ENCODE measurements at regions not wholly inside any gene's neighbourhood (a gene's known extent, or its start where the extent isn't known, plus 50 kb on each side); places are given as distances from the start of the nearest gene placed in this dataset.

DNA sequence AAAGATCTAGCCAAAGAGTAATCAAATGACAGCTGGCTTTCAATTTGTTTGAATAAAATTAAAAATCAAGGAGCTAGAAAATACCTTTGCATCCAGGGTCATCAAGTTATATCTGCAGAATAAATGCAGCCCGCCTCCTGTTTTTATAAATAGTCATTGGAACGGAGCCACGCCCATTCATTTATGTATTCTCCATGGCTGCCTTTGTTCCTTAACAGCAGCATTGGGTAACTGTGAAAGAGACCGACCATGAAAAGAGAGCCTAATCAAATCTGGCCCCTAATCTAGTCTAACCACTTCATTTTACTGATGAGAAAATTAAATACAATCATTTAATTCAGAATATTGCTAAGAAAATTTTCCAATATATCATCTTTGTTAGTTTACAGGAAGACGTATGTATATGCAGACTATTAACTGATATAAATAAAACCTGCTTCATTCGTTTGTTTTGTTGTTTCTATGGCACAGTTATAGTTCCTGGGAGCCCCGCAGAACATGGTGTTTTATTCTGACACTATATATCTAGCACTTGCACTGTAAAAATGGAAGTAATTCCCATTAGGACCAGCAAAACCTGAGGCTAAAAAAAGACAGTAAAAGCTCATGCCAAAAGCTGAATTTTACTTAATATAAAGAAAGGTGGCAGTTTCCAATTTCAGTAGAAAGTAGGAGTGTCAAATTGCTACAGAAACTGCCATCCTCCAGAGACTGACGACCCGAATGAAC lies 111.8 kb upstream of the PALMD start:
- ATAC-seq (no peak), DNase-seq (no peak)
- Histone ChIP-seq H3K4me3 (no peak overlapping the region), H3K36me3 (no peaks in the 10 kb centered on the region), H3K9me3 (no peaks in the 10 kb centered on the region), H3K27ac (no peak overlapping the region), H3K4me1 (no peaks in the 10 kb centered on the region), H3K27me3 (ENCODE audit: low read depth) (no peaks in the 10 kb centered on the region)
- TF ChIP-seq, protein P1, sequence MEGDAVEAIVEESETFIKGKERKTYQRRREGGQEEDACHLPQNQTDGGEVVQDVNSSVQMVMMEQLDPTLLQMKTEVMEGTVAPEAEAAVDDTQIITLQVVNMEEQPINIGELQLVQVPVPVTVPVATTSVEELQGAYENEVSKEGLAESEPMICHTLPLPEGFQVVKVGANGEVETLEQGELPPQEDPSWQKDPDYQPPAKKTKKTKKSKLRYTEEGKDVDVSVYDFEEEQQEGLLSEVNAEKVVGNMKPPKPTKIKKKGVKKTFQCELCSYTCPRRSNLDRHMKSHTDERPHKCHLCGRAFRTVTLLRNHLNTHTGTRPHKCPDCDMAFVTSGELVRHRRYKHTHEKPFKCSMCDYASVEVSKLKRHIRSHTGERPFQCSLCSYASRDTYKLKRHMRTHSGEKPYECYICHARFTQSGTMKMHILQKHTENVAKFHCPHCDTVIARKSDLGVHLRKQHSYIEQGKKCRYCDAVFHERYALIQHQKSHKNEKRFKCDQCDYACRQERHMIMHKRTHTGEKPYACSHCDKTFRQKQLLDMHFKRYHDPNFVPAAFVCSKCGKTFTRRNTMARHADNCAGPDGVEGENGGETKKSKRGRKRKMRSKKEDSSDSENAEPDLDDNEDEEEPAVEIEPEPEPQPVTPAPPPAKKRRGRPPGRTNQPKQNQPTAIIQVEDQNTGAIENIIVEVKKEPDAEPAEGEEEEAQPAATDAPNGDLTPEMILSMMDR (IDR thresholded peaks at IDR 0.05): no peak
- intact Hi-C loops (cut with DNase I): no loop called here

DNA sequence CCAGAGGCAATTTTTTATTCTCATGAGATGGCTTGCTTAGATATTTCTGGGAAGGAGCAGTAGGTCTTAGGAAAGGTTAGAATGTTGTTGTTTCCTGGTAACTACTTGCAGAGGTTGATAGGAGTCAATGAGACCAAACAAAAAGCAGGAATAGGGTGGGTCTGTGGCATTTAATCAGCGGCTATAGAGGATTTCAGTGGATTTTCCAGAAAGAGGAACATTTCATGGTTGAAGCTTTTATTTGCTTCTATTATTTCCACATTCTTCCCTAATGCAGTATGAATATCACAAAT lies 111.3 kb upstream of the PALMD start:
- TF ChIP-seq, protein P1 (IDR thresholded peaks at IDR 0.05): no peak
- no peaks in the 10 kb centered on the region for H3K9me3 ChIP-seq
- intact Hi-C loops (cut with DNase I): no loop called here
- H3K4me1 ChIP-seq: no peaks in the 10 kb centered on the region
- DNase-seq: no peak
- no peak for ATAC-seq
- no peak overlapping the region for H3K27ac ChIP-seq
- no peaks in the 10 kb centered on the region for H3K27me3 ChIP-seq (ENCODE audit: low read depth)
- H3K36me3 ChIP-seq: no peaks in the 10 kb centered on the region
- no peak overlapping the region for H3K4me3 ChIP-seq

DNA sequence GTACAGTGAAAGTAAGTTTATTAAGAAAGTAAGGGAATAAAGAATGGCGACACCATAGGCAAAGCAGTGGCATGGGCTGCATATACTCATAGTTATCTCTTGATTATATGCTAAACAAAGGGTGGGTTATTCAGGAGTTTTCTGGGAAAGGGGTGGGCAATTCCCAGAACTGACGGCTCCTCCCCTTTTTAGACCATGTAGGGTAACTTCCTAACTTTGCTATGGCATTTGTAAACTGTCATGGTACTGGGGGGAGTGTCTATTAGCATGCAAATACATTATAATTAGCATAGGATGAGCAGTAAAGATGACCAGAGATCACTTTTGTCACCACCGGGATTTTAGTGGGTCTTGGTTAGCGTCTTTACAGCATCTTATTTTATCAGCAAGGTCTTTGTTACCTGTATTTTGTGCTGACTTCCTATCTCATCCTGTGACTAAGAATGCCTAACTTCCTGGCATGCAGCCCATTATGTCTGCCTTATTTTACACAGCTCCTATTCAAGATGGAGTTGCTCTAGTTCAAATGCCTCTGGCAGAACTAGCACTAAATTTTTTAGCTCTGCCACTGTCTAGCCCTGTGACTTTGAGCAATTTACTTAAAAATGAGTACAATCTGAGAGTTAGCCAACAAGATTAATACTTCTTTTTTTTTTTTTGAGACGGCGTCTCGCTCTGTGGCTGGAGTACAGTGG lies 110.3 kb upstream of the PALMD start:
- Histone ChIP-seq H3K27ac (no peak overlapping the region), H3K4me1 (no peaks in the 10 kb centered on the region), H3K4me3 (no peak overlapping the region), H3K27me3 (ENCODE audit: low read depth) (no peaks in the 10 kb centered on the region), H3K9me3 (no peaks in the 10 kb centered on the region), H3K36me3 (no peaks in the 10 kb centered on the region)
- DNase-seq: no peak
- no peak for ATAC-seq
- intact Hi-C loops (cut with DNase I): no loop called here
- TF ChIP-seq, protein P1 (IDR thresholded peaks at IDR 0.05): no peak

DNA sequence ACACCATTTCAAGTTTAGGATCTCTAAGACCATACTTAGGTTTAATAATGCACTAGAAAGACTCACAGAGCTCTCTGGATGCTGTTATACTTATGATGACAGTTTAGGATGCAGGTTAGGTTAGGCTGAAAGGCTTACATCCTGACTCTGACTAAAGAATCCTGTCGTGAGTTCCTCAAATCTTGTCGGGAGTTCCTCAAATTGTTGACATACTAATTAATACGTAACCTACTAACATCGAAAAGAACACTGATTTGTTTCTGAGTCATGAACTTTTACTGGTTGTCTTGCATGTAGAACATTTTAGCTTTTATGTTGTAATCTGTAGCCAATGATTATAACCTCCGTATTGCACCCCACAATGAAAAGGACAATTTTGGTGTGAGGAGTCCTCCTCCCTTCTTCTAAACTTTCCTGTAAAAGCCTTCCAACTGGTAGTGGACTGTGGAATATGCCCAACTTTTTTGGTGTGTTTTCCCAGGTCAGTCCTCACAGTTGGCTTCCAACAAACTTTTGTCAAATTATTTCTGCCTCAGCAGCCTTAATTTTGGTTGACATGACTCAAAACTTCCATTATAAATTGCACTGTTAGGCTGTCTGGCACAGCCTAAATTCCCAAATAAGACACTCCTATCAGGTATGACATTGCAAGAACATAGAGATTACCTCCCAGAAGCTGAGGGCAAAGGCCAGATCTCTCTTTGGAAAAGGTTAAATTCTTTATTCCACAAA lies 107.9 kb upstream of the PALMD start:
- no peak overlapping the region for H3K27ac ChIP-seq
- no peaks in the 10 kb centered on the region for H3K4me1 ChIP-seq
- no peak overlapping the region for H3K4me3 ChIP-seq
- no peak for DNase-seq
- TF ChIP-seq, protein P1 (IDR thresholded peaks at IDR 0.05): no peak
- intact Hi-C loops (cut with DNase I): no loop called here
- no peak for ATAC-seq
- no peaks in the 10 kb centered on the region for H3K36me3 ChIP-seq
- no peaks in the 10 kb centered on the region for H3K27me3 ChIP-seq (ENCODE audit: low read depth)
- H3K9me3 ChIP-seq: no peaks in the 10 kb centered on the region

DNA sequence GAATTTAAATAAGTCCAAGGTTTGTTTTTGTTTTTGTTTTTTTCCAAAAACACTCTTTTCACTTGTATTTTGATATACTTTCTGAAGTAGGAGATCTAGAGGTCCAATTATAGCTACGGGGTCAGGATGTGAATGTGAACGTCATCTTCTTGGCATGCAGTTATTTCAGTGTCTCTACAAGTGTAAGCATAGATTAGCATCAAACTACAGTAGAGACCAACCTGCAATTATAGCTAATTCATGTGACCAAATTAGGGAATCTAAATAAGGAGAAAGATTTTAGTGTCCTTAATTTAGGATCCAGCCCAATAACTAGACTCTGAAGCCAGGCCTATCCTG lies 107.3 kb upstream of the PALMD start:
- H3K4me3 ChIP-seq: no peak overlapping the region
- H3K36me3 ChIP-seq: no peaks in the 10 kb centered on the region
- DNase-seq (no peak), ATAC-seq (no peak)
- no peaks in the 10 kb centered on the region for H3K4me1 ChIP-seq
- TF ChIP-seq, protein P1 (IDR thresholded peaks at IDR 0.05): no peak
- H3K9me3 ChIP-seq: no peaks in the 10 kb centered on the region
- H3K27me3 ChIP-seq (ENCODE audit: low read depth): no peaks in the 10 kb centered on the region
- no peak overlapping the region for H3K27ac ChIP-seq
- intact Hi-C loops (cut with DNase I): no loop called here
